Small intestine (tissue), 7 donors: ENCODE measurements at regions not wholly inside any gene's neighbourhood (a gene's known extent, or its start where the extent isn't known, plus 50 kb on each side); places are given as distances from the start of the nearest gene placed in this dataset.
A peak's percentile ranks its signal among the peaks of the same experiment; 100 is the strongest.
"Not testable (repeated sequence)": the region's sequence is repeated elsewhere in the genome, so short reads cannot be mapped to it uniquely, and the experiment has no call there.

Experiments
- DNase-seq, 2 donors: peaks; one replicate each; pipeline versions ENCODE4 v3.0.0 to v3.0.0-alpha.2; 2013
- FAIRE-seq: peaks from 2 replicates; lab custom pipeline; 2012; peaks lifted over from hg19 to GRCh38; lab: Jason Lieb, UNC
- H3K27ac ChIP-seq, 3 donors: one replicate each; pipeline ENCODE4 v1.5.1; 2013; ENCODE audit warnings: low read length in 2 of 3, mild to moderate bottlenecking in 2 of 3, control low read depth in 1 of 3, inconsistent platforms in 1 of 3, low read depth in 1 of 3, moderate library complexity in 1 of 3
- H3K27me3 ChIP-seq, 3 donors: one replicate each; pipeline ENCODE4 v1.6.1; 2013; ENCODE audit warnings: low read length in 3 of 3, inconsistent platforms in 1 of 3; ENCODE audit not compliant: control insufficient read depth in 3 of 3, insufficient read depth in 3 of 3
- H3K36me3 ChIP-seq, 3 donors: one replicate each; pipeline ENCODE4 v1.6.1; 2013; ENCODE audit warnings: low read length in 3 of 3, inconsistent platforms in 1 of 3, low read depth in 1 of 3, mild to moderate bottlenecking in 1 of 3, moderate library complexity in 1 of 3; ENCODE audit not compliant: control insufficient read depth in 3 of 3, insufficient read depth in 2 of 3
- H3K4me1 ChIP-seq, 3 donors: one replicate each; pipeline ENCODE4 v1.6.1; 2013; ENCODE audit warnings: low read length in 2 of 3, inconsistent platforms in 1 of 3, low read depth in 1 of 3, mild to moderate bottlenecking in 1 of 3, moderate library complexity in 1 of 3; ENCODE audit not compliant: control insufficient read depth in 3 of 3, insufficient read depth in 2 of 3
- H3K4me3 ChIP-seq, 3 donors: one replicate each; pipeline ENCODE4 v1.5.1; 2013; ENCODE audit warnings: low read length in 3 of 3, control low read depth in 1 of 3, inconsistent platforms in 1 of 3, low read depth in 1 of 3, mild to moderate bottlenecking in 1 of 3, moderate library complexity in 1 of 3
- H3K9me3 ChIP-seq, 2 donors: one replicate each; pipeline ENCODE4 v1.6.1; 2013; ENCODE audit warnings: low read depth in 1 of 2, low read length in 1 of 2; ENCODE audit not compliant: control insufficient read depth in 2 of 2, insufficient read depth in 1 of 2
- WGBS, 3 donors: extraction: QIAGEN DNeasy Blood & Tissue Kit; methylation state at CpG; one replicate each; pipeline ENCODE4 v1.1.7; 2013; 5-methylcytosine and 5-hydroxymethylcytosine counted together
- donor health status: healthy with polysubstance abuse.
- donor health status: control.
- donor health status: control.
- donor health status: Bipolar disorder and iron deficiency.
- donor health status: healthy.

DNA sequence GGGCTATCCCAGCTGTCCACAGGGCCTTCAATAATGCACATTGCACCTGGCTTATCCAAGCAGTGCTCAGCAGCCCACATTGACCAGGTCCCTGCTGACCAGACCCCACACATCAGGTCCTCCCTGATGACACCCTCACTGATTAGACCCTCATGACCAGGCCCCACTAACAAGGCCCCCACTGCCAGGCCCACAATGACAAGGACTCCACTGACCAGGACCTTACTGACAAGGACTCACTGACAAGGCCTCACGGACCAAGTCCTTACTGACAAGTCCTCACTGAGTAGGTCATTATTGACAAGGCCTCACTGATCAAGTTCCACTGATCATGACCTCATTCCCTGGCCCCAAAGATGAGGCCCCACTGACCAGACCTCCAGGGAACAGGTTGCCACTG lies 3837.8 kb upstream of the OR11H1 start:
- WGBS, 3 donors: 73 to 92% (median 75%) methylated on average over 1 of the region's 1 CpG
- H3K27ac ChIP-seq: not testable (repeated sequence)

DNA sequence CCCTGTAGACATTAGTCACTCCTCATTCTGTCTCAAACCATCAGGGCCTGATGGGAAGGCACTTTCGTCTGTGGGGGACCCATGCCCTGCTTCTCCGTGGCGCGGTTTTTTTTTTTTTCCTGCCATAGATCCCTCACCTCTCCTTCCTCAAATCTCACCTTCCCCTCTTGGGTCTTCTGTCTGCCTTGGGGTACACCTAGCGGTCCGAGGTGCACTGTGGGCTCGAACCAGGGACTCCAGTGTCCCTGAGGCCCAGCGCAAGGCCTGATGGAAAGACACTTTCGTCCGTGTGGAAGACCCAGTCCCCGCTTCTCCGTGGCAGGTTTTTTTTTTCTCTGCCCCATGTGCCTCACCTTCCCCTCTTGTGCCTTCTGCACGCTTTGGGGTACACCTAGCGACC lies 3824.4 kb upstream of the OR11H1 start:
- not testable (repeated sequence) for H3K9me3 ChIP-seq, H3K36me3 ChIP-seq, H3K4me1 ChIP-seq, H3K27me3 ChIP-seq, H3K4me3 ChIP-seq, H3K27ac ChIP-seq, FAIRE-seq
- 64 to 78% (median 70%) methylated on average over 7 to 10 of the region's 14 CpGs for WGBS, 3 donors
- peak in 1 of 2 donors; percentile 0 for DNase-seq

More for the DNA sequence above, 3837.8 kb upstream of the OR11H1 start:
- H3K9me3 ChIP-seq, FAIRE-seq, H3K27me3 ChIP-seq, H3K4me1 ChIP-seq, H3K4me3 ChIP-seq, H3K36me3 ChIP-seq, DNase-seq: not testable (repeated sequence)

GRCh38 chr22:11706826-11707225 lies 3821.2 kb upstream of the OR11H1 start:
- H3K4me1 ChIP-seq, FAIRE-seq, H3K9me3 ChIP-seq, H3K4me3 ChIP-seq, DNase-seq, H3K27ac ChIP-seq, H3K36me3 ChIP-seq, H3K27me3 ChIP-seq: not testable (repeated sequence)
- 80% methylated on average over 15 of the region's 35 CpGs; no CpG with 5 or more reads in 2 of the 3 donors for WGBS, 3 donors
